Muscle layer of duodenum (tissue), 2 donors: ENCODE measurements at regions not wholly inside any gene's neighbourhood (a gene's known extent, or its start where the extent isn't known, plus 50 kb on each side); places are given as distances from the start of the nearest gene placed in this dataset.

Experiments
- H3K27ac ChIP-seq: one replicate; pipeline ENCODE4 v1.7.0; 2013; ENCODE audit warnings: mild to moderate bottlenecking, low read length
- H3K27me3 ChIP-seq: one replicate; pipeline ENCODE4 v1.7.0; 2013; ENCODE audit warnings: low read depth, mild to moderate bottlenecking, control low read depth, low read length
- H3K36me3 ChIP-seq, 2 donors: one replicate each; pipeline ENCODE4 v1.7.0; 2013; ENCODE audit warnings: low read length in 2 of 2, control low read depth in 1 of 2, mild to moderate bottlenecking in 1 of 2; ENCODE audit not compliant: insufficient read depth in 2 of 2, control insufficient read depth in 1 of 2
- H3K4me1 ChIP-seq, 2 donors: one replicate each; pipeline ENCODE4 v1.7.0; 2013; ENCODE audit warnings: low read length in 2 of 2, mild to moderate bottlenecking in 2 of 2, control low read depth in 1 of 2, moderate library complexity in 1 of 2; ENCODE audit not compliant: insufficient read depth in 2 of 2, control insufficient read depth in 1 of 2
- H3K4me3 ChIP-seq, 2 donors: one replicate each; pipeline ENCODE4 v1.7.0; 2013; ENCODE audit warnings: low read length in 2 of 2, low read depth in 1 of 2, mild to moderate bottlenecking in 1 of 2
- H3K9me3 ChIP-seq, 2 donors: one replicate each; pipeline ENCODE4 v1.7.0; 2013; ENCODE audit warnings: low read length in 2 of 2, control low read depth in 1 of 2, mild to moderate bottlenecking in 1 of 2; ENCODE audit not compliant: control insufficient read depth in 1 of 2
- donor health status: healthy.

GRCh38 chr7:17500736-17501135, 202.3 kb downstream of the AHR start:
- Histone ChIP-seq H3K4me3 (no peak overlapping the region), H3K27me3 (no peaks in the 10 kb centered on the region)

DNA sequence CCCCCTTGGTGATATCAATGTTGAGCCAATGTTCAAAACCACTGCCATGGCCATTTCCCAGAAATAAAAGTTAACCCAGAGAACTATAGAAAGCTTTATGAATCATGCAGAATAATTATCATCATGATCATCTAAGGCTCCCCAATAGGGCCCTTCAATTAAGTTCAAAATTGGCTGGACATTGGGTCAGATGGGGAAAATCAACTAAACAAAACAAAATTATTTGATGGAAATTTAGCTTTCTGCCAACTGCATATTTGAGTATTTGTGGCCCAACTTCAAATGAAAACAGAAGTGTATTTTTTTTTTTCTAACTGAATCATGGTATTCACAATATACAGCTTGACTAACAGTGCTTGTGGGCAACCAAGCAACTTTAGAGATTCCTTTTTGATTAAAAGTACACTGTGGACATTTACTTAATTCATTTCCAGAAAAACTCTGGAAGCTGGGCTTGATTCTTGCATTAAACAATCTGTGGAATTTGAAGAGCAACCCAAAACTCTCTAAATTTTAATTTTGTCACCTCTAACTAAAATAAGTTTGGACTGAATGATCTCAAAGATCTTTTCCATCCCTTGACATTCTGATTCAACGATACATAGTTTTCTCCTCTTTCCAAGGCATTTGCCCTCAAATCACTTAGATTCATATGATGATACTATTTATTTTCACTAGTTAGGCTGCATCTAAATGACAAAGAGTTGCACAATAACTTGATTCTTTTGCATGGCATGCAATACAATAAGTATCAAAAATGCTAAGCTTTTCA, 203.2 kb downstream of the AHR start:
- H3K27ac ChIP-seq: no peak overlapping the region
- H3K9me3 ChIP-seq: no peaks in the 10 kb centered on the region

More at GRCh38 chr7:17500736-17501135, 202.3 kb downstream of the AHR start:
- H3K36me3 ChIP-seq: no peaks in the 10 kb centered on the region
- H3K9me3 ChIP-seq: no peaks in the 10 kb centered on the region
- peaks cover 0 to 4% of the 10 kb centered on the region in 2 donors for H3K4me1 ChIP-seq
- no peak overlapping the region for H3K27ac ChIP-seq

GRCh38 chr7:17502213-17503060, 204.0 kb downstream of the AHR start:
- no peaks in the 10 kb centered on the region for H3K27me3 ChIP-seq
- no peaks in the 10 kb centered on the region for H3K9me3 ChIP-seq
- H3K36me3 ChIP-seq: no peaks in the 10 kb centered on the region
- H3K4me1 ChIP-seq: peaks cover 0 to 4% of the 10 kb centered on the region in 2 donors
- H3K27ac ChIP-seq: no peak overlapping the region
- H3K4me3 ChIP-seq: no peak overlapping the region

More for the DNA sequence above, 203.2 kb downstream of the AHR start:
- peaks cover 0 to 4% of the 10 kb centered on the region in 2 donors for H3K4me1 ChIP-seq
- no peak overlapping the region for H3K4me3 ChIP-seq
- H3K36me3 ChIP-seq: no peaks in the 10 kb centered on the region
- H3K27me3 ChIP-seq: no peaks in the 10 kb centered on the region

DNA sequence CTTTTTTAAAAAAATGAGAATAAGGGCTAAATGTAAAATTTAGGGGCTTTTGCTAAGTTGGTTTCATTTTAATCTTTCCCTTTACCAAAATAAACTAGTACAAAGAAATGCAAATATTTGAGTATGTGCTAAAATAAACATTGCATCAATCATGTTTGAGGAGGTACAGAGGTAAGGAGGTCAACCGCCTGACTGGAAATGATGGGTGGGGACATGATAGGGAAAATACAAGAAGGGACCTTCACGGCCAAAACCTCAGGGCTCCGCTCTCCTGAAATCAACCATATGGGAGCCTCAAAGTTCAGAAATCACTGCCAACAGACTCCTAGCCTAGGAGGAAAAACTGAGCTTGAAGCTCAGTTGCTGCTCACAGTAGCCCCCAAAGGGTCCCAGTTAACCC, 207.6 kb downstream of the AHR start:
- Histone ChIP-seq H3K4me1 (peaks cover 0 to 4% of the 10 kb centered on the region in 2 donors), H3K27ac (no peak overlapping the region), H3K9me3 (no peaks in the 10 kb centered on the region)

GRCh38 chr7:17506596-17506995, 208.1 kb downstream of the AHR start:
- Histone ChIP-seq H3K4me1 (peaks cover 0 to 4% of the 10 kb centered on the region in 2 donors), H3K9me3 (no peaks in the 10 kb centered on the region), H3K27ac (no peak overlapping the region), H3K4me3 (no peak overlapping the region), H3K36me3 (no peaks in the 10 kb centered on the region), H3K27me3 (no peaks in the 10 kb centered on the region)

More for the DNA sequence above, 207.6 kb downstream of the AHR start:
- Histone ChIP-seq H3K36me3 (no peaks in the 10 kb centered on the region), H3K27me3 (no peaks in the 10 kb centered on the region), H3K4me3 (peak overlapping the region in 1 of 2 donors; percentile 26)

- Histone ChIP-seq H3K9me3 (no peaks in the 10 kb centered on the region), H3K4me3 (no peak overlapping the region), H3K36me3 (no peaks in the 10 kb centered on the region), H3K4me1 (no peaks in the 10 kb centered on the region), H3K27me3 (no peaks in the 10 kb centered on the region), H3K27ac (no peak overlapping the region)
Observed at GRCh38 chr7:17507717-17508116, 209.3 kb downstream of the AHR start.

DNA sequence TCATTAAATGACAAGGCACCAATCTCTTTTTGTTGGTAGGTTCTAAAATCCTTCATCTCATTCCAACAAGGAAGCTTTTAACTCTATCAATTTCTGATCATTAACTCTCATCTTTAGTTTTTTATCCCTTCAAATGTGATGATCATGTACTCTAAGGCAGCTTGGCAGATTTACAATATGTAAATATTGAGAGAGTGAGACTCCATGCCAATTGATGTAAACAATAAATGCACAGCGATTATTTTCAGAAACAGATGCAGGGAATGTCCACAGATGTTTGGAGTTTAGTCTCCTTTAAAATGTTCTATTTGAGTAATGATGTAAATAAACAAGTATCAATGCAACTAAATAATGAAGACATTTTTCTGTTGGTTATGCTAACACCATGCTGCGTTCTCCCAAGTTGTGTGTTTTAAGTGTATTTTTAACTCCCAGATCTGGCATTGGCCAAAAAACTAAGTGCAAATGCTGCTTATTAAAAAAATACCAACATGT, 213.8 kb downstream of the AHR start:
- Histone ChIP-seq H3K27ac (no peak overlapping the region), H3K9me3 (no peaks in the 10 kb centered on the region), H3K27me3 (no peaks in the 10 kb centered on the region), H3K4me1 (no peaks in the 10 kb centered on the region), H3K36me3 (no peaks in the 10 kb centered on the region), H3K4me3 (no peak overlapping the region)

DNA sequence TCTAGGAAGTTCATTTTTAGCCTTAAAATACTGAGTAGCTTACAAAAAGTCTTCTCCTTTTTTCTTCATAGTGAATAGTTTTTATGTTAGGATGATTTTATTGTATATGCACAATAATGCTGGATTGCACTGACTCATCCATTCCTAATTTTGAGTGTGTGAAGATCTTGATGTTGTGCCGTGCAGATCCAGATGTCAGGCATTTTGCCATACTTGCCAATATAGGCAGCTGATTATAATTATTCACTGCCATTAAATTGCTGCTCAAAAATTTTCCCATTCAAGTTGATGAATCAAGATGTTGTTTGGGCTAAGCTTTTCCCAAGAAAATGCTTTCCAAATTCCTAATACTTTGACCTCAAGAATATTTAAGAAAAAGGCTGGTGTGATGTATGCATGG, 218.3 kb downstream of the AHR start:
- H3K36me3 ChIP-seq: no peaks in the 10 kb centered on the region
- H3K4me1 ChIP-seq: no peaks in the 10 kb centered on the region
- H3K9me3 ChIP-seq: no peaks in the 10 kb centered on the region
- H3K27ac ChIP-seq: no peak overlapping the region
- H3K4me3 ChIP-seq: no peak overlapping the region
- H3K27me3 ChIP-seq: no peaks in the 10 kb centered on the region

DNA sequence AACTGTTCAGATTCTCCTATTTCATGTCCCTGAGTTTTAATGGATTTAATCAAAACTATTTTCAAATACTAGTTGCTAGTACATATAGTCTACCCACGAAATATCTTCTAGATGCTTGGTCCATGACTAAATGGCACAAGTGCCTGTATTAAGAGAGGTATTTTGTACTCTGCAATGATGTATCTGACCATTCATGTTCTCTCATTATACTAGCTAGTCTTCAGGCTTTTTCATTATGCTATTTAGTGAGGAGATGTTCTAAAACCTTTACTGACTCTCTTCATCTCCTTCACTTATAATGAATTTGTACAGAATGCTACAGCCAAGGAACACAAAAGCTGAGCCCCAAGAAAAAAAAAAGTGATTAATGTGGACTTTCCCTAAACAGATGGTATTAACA, 222.5 kb downstream of the AHR start:
- H3K4me1 ChIP-seq: peaks cover 0 to 6% of the 10 kb centered on the region in 2 donors
- no peak overlapping the region for H3K4me3 ChIP-seq
- H3K9me3 ChIP-seq: no peaks in the 10 kb centered on the region
- H3K27ac ChIP-seq: no peak overlapping the region
- H3K36me3 ChIP-seq: no peaks in the 10 kb centered on the region
- H3K27me3 ChIP-seq: no peaks in the 10 kb centered on the region

DNA sequence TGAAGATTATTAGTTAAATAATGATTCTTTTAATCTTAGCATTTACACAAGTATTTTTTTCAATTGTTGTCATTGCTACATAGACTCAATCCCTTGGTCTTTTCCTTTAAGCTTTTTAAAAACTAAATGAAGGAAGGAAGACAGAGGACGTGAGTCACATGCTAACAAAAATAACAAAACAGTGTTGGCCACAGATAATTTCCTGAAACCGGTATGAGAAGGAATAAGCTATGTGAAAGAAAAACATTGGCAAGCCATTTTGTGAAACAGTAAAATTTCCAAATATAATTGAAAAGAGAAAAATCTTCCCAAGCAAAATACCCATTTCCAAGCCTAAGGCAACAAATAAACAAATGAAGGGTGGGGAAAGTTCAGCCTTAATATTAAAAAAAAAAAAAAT, 223.0 kb downstream of the AHR start:
- Histone ChIP-seq H3K27ac (no peak overlapping the region), H3K27me3 (no peaks in the 10 kb centered on the region), H3K4me3 (no peak overlapping the region)

More for the DNA sequence above, 223.0 kb downstream of the AHR start:
- H3K9me3 ChIP-seq: no peaks in the 10 kb centered on the region
- no peaks in the 10 kb centered on the region for H3K36me3 ChIP-seq
- H3K4me1 ChIP-seq: peaks cover 0 to 6% of the 10 kb centered on the region in 2 donors
